AG04450 (cell line): ENCODE measurements at regions not wholly inside any gene's neighbourhood (a gene's known extent, or its start where the extent isn't known, plus 50 kb on each side); places are given as distances from the start of the nearest gene placed in this dataset.

Experiments
- CTCF ChIA-PET: fragments of 300-600, 350-600 bp; formaldehyde crosslinking; extraction: SDS; loops from one replicate; lab custom pipeline; 2022; ENCODE audit warnings: antibody characterized with exemption, inconsistent platforms; lab: Charles Lee
- POLR2A ChIA-PET: fragments of 350-600 bp; formaldehyde crosslinking; extraction: SDS; loops from one replicate; lab custom pipeline; 2021; ENCODE audit warnings: antibody characterized with exemption, inconsistent platforms; lab: Yijun Ruan, JAX
- DNase-seq: peaks from one replicate; pipeline ENCODE4 v3.0.0-alpha.2; 2011; ENCODE audit warnings: low read depth, low spot score
- H3K27ac ChIP-seq: one replicate; pipeline ENCODE4 v1.5.1; 2012; ENCODE audit warnings: low read depth, low read length, control low read depth
- H3K27me3 ChIP-seq: one replicate; pipeline ENCODE4 v1.6.0; 2012; ENCODE audit warnings: low read length; ENCODE audit not compliant: control insufficient read depth, insufficient read depth
- H3K4me3 ChIP-seq: 2 replicates; pipeline ENCODE4 v1.5.1; 2011; ENCODE audit warnings: mild to moderate bottlenecking, low read depth, low read length, control low read depth
- H3K9me3 ChIP-seq: 2 replicates; pipeline ENCODE4 v1.5.1; 2012; ENCODE audit warnings: low read length; ENCODE audit not compliant: control insufficient read depth, insufficient read depth
- CTCF ChIP-seq: IDR thresholded peaks from 2 replicates; pipeline ENCODE4 v1.5.1; 2011; ENCODE audit warnings: low read depth, low read length, control low read depth, inconsistent platforms

DNA sequence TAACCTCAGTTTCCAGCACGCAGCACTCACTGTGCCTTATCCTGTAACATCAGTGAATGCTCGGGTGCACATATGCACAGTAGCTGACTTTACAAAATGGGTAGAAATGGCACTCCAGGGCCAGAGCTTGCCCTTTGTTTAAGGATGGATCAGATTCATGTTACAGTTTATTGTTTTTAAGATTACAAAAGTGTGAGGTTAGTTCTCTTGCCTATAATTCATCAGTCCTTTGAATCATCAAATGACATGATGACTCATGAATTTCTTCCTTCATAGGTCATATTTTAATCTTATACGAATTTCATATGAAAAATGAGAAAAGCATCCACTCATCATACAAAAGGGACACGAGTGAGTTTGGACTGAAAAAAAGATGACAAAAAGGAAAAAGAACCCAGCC, 545.3 kb downstream of the GBE1 start:
- no peak for DNase-seq
- no peak for TF ChIP-seq CTCF
- Histone ChIP-seq H3K9me3 (no peaks in the 10 kb centered on the region), H3K27me3 (no peaks in the 10 kb centered on the region), H3K27ac (no peak overlapping the region), H3K4me3 (no peak overlapping the region)
- ChIA-PET CTCF (no interaction called here), POLR2A (no interaction called here)

DNA sequence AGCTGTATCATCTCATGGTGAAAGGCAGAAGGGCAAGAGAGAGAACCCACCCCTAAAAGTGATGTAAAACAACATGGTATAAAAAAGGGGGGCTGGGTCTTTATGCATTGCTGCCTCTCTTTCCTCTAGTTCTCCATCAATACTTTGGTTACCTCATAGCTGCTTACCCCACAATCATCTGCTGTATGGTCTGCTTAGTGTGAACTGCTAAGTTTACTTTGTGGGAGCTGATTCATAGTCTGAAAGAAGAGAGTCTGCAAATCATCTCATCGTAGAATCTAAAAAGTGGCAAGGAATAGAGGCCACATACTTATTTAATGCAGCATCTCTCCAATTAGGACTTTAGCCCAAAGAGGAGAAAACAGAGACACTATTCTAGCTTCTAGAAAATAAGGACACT, 546.8 kb downstream of the GBE1 start:
- CTCF ChIA-PET, result interaction anchor here (0.8 kb wide), 1 partner anchor 28 kb away, joined by 3 read pairs; no protein-coding TSS in a partner anchor
- no peak for TF ChIP-seq CTCF
- Histone ChIP-seq H3K4me3 (no peak overlapping the region), H3K9me3 (no peaks in the 10 kb centered on the region), H3K27me3 (no peaks in the 10 kb centered on the region), H3K27ac (no peak overlapping the region)
- no peak for DNase-seq
- POLR2A ChIA-PET, result no interaction called here

- no peaks in the 10 kb centered on the region for H3K9me3 ChIP-seq
- H3K4me3 ChIP-seq, result no peak overlapping the region
- no peak for TF ChIP-seq CTCF
- H3K27ac ChIP-seq, result no peak overlapping the region
- POLR2A ChIA-PET, result no interaction called here
- DNase-seq, result no peak
- CTCF ChIA-PET, result no interaction called here
- H3K27me3 ChIP-seq, result no peaks in the 10 kb centered on the region
Observed at GRCh38 chr3:81199587-81199986, 561.9 kb downstream of the GBE1 start.

- Histone ChIP-seq H3K27ac (no peak overlapping the region), H3K9me3 (no peaks in the 10 kb centered on the region), H3K4me3 (no peak overlapping the region), H3K27me3 (no peaks in the 10 kb centered on the region)
- no peak for DNase-seq
- ChIA-PET CTCF (no interaction called here), POLR2A (no interaction called here)
- no peak for TF ChIP-seq CTCF
Observed at GRCh38 chr3:81198756-81199155, 562.7 kb downstream of the GBE1 start.

DNA sequence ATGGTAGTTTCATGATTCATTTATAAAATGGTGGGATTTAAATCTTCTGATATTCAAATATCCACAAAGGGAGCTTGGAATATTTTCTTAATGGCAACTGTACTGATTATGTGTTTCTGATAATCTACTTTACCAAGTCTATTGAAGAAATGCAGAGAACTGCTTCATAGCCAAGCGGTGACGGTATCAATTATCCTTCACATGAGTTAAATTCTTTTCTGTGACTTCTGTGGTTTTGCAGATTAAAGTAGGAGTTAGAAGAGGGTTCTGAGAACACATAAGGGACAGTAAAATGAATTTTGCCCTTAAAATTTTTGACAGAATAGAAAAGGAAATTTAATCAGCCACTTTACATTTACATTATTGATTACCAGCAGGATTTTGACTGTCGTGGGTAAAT, 563.2 kb downstream of the GBE1 start:
- DNase-seq, result no peak
- Histone ChIP-seq H3K27ac (no peak overlapping the region), H3K9me3 (no peaks in the 10 kb centered on the region), H3K4me3 (no peak overlapping the region), H3K27me3 (no peaks in the 10 kb centered on the region)
- TF ChIP-seq CTCF, result no peak
- POLR2A ChIA-PET, result no interaction called here
- CTCF ChIA-PET, result no interaction called here
